Right atrium auricular region (tissue), 2 donors: ENCODE measurements at regions not wholly inside any gene's neighbourhood (a gene's known extent, or its start where the extent isn't known, plus 50 kb on each side); places are given as distances from the start of the nearest gene placed in this dataset.
"Not testable (repeated sequence)": the region's sequence is repeated elsewhere in the genome, so short reads cannot be mapped to it uniquely, and the experiment has no call there.

Experiments
- DNase-seq: peaks from one replicate; pipeline ENCODE4 v3.0.0-alpha.2; 2019; ENCODE audit warnings: low spot score
- H3K27ac ChIP-seq, 2 donors: fragments of 200-600 bp; sonication (generic); 1 replicate in 1 of 2; 2 replicates in 1 of 2; pipeline ENCODE4 v1.5.1; 2016 to 2019
- H3K27me3 ChIP-seq, 2 donors: fragments of 200-600 bp; sonication (generic); one replicate each; pipeline versions ENCODE4 v1.5.1 to v1.6.0; 2017 to 2019
- H3K36me3 ChIP-seq: fragments of 200-600 bp; sonication (generic); one replicate; pipeline ENCODE4 v1.5.1; 2016
- H3K4me1 ChIP-seq, 2 donors: fragments of 200-600 bp; sonication (generic); one replicate each; pipeline versions ENCODE4 v1.5.1 to v1.6.0; 2017 to 2019
- H3K4me3 ChIP-seq, 2 donors: fragments of 200-600 bp; sonication (generic); 1 replicate in 1 of 2; 2 replicates in 1 of 2; pipeline ENCODE4 v1.5.1; 2017 to 2019; ENCODE audit warnings: mild to moderate bottlenecking in 1 of 2, moderate library complexity in 1 of 2
- H3K9me3 ChIP-seq, 2 donors: fragments of 200-600 bp; sonication (generic); one replicate each; pipeline ENCODE4 v1.5.1; 2019
- TF ChIP-seq, protein P1 (sequence below), 2 donors: fragments of 200-600 bp; sonication (generic); IDR thresholded peaks; one replicate each; pipeline ENCODE4 v1.5.1; 2019; ENCODE audit warnings: antibody characterized with exemption in 2 of 2

DNA sequence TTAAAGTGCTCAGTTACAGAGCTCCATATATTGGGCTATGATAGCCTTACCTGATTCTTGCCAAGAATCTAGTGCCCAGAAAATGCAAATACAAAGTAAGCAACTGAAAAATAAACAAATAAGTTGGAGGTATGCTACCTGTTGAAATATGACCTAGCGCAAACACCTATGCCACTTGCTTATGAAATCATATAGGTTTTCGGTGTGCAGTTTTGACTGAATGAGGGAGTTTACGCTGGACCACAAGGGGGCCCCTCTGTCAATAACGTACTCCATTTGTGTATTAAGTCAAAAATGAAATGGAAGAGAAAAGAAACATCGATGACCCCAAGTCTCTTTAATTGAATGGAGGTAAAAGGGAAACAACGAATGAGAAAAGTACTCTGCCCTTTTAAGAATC lies 84.9 kb upstream of the TRIM77 start:
- TF ChIP-seq, protein P1, sequence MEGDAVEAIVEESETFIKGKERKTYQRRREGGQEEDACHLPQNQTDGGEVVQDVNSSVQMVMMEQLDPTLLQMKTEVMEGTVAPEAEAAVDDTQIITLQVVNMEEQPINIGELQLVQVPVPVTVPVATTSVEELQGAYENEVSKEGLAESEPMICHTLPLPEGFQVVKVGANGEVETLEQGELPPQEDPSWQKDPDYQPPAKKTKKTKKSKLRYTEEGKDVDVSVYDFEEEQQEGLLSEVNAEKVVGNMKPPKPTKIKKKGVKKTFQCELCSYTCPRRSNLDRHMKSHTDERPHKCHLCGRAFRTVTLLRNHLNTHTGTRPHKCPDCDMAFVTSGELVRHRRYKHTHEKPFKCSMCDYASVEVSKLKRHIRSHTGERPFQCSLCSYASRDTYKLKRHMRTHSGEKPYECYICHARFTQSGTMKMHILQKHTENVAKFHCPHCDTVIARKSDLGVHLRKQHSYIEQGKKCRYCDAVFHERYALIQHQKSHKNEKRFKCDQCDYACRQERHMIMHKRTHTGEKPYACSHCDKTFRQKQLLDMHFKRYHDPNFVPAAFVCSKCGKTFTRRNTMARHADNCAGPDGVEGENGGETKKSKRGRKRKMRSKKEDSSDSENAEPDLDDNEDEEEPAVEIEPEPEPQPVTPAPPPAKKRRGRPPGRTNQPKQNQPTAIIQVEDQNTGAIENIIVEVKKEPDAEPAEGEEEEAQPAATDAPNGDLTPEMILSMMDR (IDR thresholded peaks at IDR 0.05), result no peak
- Histone ChIP-seq H3K27me3 (no peaks in the 10 kb centered on the region), H3K4me1 (no peaks in the 10 kb centered on the region), H3K4me3 (no peak overlapping the region), H3K27ac (no peak overlapping the region), H3K9me3 (no peaks in the 10 kb centered on the region), H3K36me3 (no peaks in the 10 kb centered on the region)
- no peak for DNase-seq

DNA sequence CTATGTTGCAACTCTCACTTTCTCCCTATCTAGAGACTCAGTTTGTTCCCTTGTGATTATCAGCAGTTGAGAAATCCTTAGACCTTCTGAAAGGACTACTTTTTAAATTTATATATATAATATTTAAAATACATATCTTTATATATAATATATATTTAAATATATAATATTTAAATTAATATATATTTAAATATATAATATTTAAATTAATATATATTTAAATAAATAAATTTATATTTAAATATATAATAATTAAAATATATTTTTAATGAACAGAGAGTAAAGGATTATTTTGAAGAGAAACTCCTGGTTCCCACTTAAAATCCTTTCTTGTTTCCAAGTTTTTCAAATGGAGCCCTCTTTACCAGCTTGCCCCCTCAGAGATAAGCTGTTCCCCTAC lies 83.7 kb upstream of the TRIM77 start:
- Histone ChIP-seq H3K4me1 (no peaks in the 10 kb centered on the region), H3K36me3 (no peaks in the 10 kb centered on the region), H3K4me3 (no peak overlapping the region), H3K9me3 (no peaks in the 10 kb centered on the region), H3K27ac (no peak overlapping the region), H3K27me3 (no peaks in the 10 kb centered on the region)
- no peak for DNase-seq
- TF ChIP-seq, protein P1 (IDR thresholded peaks at IDR 0.05), result no peak

DNA sequence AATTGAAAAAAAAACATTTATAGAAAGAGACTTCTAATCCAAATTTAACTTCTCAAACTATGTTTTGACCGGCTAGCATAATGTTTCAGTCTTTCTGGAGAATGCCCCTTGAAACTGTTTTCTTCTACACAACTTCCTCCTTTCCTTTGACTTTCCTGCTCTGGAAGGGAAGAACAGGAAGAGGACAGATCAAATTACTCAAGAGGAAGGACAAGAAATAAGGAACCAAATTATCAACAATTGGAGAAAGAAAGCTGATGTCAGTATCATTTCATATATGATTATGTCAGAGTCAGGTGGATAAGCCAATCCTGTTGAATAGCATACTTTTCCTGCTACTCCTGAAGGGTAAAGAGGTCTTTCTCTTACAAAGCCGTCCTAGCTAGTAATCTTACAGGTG lies 83.2 kb upstream of the TRIM77 start:
- H3K4me3 ChIP-seq, H3K9me3 ChIP-seq, H3K27me3 ChIP-seq, H3K36me3 ChIP-seq, H3K27ac ChIP-seq, H3K4me1 ChIP-seq, DNase-seq: not testable (repeated sequence)

DNA sequence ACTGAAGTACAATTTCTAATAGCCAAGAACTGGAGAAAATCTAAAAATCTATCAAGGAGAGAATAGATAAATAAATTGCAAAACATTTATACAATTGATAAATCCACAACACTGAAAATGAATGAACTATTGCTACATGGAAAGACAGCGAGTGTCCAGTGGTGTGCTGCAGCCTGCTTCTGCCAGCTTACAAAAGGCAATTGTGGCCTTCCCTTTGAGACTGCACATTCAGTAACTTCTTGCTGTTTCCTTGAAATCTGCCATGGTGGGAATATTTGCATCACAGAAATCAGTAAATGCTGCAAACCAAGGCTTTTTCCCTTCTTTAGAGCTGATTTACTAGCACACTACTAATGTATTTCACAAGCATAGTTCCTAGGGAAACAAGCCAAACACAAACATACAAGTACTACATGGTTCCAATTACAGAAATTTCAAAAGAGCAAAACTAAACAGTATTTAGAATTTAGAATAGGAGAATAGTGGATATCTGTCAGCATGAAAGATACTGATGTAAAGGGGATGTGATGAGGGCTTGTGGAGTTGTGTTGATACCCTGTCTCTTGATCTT lies 76.9 kb upstream of the TRIM77 start:
- Histone ChIP-seq H3K27me3 (no peaks in the 10 kb centered on the region), H3K4me3 (no peak overlapping the region), H3K27ac (no peak overlapping the region), H3K9me3 (no peaks in the 10 kb centered on the region), H3K4me1 (no peaks in the 10 kb centered on the region), H3K36me3 (no peaks in the 10 kb centered on the region)
- TF ChIP-seq, protein P1 (IDR thresholded peaks at IDR 0.05), result no peak
- no peak for DNase-seq

DNA sequence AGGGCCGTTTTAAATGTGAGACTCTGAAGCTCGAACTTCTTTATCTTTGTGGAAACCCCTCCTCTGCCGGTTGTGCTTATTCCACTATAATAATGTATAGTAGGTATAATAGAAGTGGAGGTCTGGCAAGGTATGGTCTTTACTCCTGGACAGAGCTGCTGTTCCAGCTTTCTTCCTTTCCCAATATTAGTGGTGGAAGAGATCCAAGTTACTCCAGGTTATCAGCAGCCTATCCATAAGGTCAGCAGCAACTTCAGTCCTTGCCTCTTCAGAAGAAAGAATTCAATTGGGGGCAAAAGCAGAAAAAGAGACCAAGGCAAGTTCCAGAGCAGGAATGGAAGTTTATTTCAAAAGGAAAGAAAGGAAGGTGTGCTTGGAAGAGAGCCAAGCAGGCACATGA lies 69.3 kb upstream of the TRIM77 start:
- not testable (repeated sequence) for H3K27me3 ChIP-seq, H3K27ac ChIP-seq, H3K36me3 ChIP-seq, DNase-seq, H3K4me1 ChIP-seq, H3K4me3 ChIP-seq, H3K9me3 ChIP-seq

DNA sequence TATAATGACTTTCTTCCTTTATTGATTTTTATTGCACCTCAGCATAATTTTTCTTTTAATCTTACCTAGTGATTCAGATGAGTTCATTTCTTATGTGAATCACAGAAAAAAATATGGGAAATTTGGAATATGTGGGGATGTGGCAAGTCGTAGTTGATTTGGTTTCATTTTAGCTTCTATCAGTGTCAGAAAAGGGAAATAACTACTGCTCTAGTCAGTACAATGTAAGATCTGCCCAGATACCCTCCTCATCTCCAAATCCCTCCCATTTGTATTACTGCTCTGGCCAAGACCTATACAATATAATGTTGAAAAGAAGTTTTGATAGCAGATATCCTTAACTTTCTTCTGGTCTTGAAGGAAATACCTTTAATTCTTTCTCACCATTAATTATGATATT lies 61.9 kb upstream of the TRIM77 start:
- H3K4me3 ChIP-seq, H3K36me3 ChIP-seq, DNase-seq, H3K9me3 ChIP-seq, H3K27me3 ChIP-seq, H3K4me1 ChIP-seq, H3K27ac ChIP-seq: not testable (repeated sequence)

DNA sequence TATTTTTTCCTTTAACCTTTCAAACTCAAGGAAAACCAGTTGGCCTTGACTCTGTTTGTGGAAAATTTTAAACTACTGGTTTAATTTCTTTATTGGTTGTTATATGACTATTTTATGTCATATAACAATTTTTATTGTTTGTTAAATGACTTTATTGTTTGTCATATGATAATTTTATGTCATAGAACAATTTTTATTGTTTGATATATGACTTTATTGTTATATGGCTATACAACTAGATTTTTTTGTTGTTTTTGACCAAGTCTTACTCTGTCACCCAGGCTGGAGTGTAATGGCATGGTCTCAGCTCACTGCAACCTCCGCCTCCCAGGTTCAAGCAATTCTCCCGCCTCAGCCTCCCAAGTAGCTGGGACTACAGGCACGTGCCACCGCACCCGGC lies 61.1 kb upstream of the TRIM77 start:
- not testable (repeated sequence) for H3K9me3 ChIP-seq, H3K4me1 ChIP-seq, H3K27me3 ChIP-seq, H3K27ac ChIP-seq, H3K4me3 ChIP-seq, H3K36me3 ChIP-seq, DNase-seq

DNA sequence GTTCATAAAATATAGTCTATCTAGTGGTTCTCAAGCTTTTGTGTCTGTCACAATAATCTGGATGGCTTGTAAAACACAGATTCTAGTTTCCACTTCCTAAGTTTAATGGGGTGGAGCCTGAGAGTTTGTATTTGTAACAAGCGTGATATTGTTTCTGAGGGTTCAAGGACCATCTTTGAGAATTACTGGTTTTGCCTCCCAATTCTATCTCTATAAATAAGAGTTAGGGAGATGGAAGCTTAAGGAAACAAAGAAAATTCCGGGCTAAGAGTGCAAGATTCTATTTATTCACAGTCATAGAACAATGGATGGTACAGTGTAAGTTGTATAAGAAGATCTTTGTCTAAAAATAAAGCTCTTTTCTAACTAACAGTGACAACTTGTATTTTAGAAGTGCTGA lies 55.4 kb upstream of the TRIM77 start:
- not testable (repeated sequence) for H3K4me3 ChIP-seq, H3K9me3 ChIP-seq, H3K27me3 ChIP-seq, H3K27ac ChIP-seq, DNase-seq, H3K36me3 ChIP-seq, H3K4me1 ChIP-seq

DNA sequence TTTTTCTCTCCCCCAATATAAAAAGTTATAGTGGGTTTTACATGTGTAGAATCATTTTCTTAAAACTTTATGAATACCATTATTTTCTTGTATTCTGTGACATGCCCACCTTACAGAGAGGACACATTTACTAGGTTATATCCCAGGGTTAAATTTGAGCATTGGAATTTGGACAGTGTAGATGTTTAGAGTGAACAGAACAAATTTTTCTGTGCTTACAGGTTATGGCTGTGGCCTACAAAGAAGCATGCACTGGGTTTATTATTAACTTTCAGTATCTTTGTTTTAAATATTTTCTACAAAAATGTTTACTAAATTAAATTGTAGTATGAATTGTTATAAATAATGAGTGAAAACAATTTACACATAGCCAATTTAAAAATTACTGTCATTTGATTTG lies 51.3 kb upstream of the TRIM77 start:
- not testable (repeated sequence) for DNase-seq

DNA sequence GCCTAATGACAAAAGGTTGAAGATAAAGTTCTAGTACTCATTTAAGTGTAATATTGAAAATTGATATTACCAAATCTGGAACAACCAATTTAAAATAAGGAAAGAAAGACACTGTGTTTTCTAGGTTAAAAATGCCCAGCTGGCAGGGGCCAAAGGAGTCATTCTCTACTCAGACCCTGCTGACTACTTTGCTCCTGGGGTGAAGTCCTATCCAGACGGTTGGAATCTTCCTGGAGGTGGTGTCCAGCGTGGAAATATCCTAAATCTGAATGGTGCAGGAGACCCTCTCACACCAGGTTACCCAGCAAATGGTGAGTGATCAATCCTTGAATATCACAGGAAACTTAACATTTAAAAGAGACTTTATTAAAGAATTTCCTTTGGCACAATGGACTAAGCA lies 50.7 kb upstream of the TRIM77 start:
- H3K4me1 ChIP-seq, H3K9me3 ChIP-seq, H3K36me3 ChIP-seq, H3K27me3 ChIP-seq, H3K4me3 ChIP-seq, DNase-seq, H3K27ac ChIP-seq: not testable (repeated sequence)

More for the DNA sequence above, 51.3 kb upstream of the TRIM77 start:
- not testable (repeated sequence) for H3K27me3 ChIP-seq, H3K9me3 ChIP-seq, H3K4me3 ChIP-seq, H3K36me3 ChIP-seq, H3K4me1 ChIP-seq, H3K27ac ChIP-seq
